ENCODE measurements at regions not wholly inside any gene's neighbourhood (a gene's known extent, or its start where the extent isn't known, plus 50 kb on each side); places are given as distances from the start of the nearest gene placed in this dataset.

- TF ChIP-seq, protein P1, sequence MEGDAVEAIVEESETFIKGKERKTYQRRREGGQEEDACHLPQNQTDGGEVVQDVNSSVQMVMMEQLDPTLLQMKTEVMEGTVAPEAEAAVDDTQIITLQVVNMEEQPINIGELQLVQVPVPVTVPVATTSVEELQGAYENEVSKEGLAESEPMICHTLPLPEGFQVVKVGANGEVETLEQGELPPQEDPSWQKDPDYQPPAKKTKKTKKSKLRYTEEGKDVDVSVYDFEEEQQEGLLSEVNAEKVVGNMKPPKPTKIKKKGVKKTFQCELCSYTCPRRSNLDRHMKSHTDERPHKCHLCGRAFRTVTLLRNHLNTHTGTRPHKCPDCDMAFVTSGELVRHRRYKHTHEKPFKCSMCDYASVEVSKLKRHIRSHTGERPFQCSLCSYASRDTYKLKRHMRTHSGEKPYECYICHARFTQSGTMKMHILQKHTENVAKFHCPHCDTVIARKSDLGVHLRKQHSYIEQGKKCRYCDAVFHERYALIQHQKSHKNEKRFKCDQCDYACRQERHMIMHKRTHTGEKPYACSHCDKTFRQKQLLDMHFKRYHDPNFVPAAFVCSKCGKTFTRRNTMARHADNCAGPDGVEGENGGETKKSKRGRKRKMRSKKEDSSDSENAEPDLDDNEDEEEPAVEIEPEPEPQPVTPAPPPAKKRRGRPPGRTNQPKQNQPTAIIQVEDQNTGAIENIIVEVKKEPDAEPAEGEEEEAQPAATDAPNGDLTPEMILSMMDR (IDR thresholded peaks at IDR 0.05): no peak
- TF ChIP-seq POLR2A (IDR thresholded peaks at IDR 0.05): no peak
Measured at GRCh38 chr16:66255647-66256046, 110.8 kb upstream of the CDH5 start.
